OCI-LY1 (cell line): ENCODE measurements at regions not wholly inside any gene's neighbourhood (a gene's known extent, or its start where the extent isn't known, plus 50 kb on each side); places are given as distances from the start of the nearest gene placed in this dataset.

Experiments used
- EZH2 ChIP-seq: fragments of 200-600 bp; sonication (generic), shearing (Covaris generic); IDR thresholded peaks from 2 replicates; pipeline ENCODE4 v1.8.0; 2017; ENCODE audit warnings: borderline replicate concordance, mixed run types, mild to moderate bottlenecking, antibody characterized with exemption, low read length, moderate library complexity, mixed read lengths
- TF ChIP-seq, protein P1 (sequence below): fragments of 200-600 bp; sonication (generic), shearing (Covaris generic); IDR thresholded peaks from 2 replicates; pipeline ENCODE4 v1.5.1; 2017; ENCODE audit warnings: mild to moderate bottlenecking, antibody characterized with exemption, low read length, moderate library complexity, mixed read lengths

- TF ChIP-seq, protein P1, sequence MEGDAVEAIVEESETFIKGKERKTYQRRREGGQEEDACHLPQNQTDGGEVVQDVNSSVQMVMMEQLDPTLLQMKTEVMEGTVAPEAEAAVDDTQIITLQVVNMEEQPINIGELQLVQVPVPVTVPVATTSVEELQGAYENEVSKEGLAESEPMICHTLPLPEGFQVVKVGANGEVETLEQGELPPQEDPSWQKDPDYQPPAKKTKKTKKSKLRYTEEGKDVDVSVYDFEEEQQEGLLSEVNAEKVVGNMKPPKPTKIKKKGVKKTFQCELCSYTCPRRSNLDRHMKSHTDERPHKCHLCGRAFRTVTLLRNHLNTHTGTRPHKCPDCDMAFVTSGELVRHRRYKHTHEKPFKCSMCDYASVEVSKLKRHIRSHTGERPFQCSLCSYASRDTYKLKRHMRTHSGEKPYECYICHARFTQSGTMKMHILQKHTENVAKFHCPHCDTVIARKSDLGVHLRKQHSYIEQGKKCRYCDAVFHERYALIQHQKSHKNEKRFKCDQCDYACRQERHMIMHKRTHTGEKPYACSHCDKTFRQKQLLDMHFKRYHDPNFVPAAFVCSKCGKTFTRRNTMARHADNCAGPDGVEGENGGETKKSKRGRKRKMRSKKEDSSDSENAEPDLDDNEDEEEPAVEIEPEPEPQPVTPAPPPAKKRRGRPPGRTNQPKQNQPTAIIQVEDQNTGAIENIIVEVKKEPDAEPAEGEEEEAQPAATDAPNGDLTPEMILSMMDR: no peak
- TF ChIP-seq EZH2: no peak
Observed at GRCh38 chr19:28026636-28027035, 1186.3 kb downstream of the UQCRFS1 start.
